DND-41 (cell line): ENCODE measurements at regions not wholly inside any gene's neighbourhood (a gene's known extent, or its start where the extent isn't known, plus 50 kb on each side); places are given as distances from the start of the nearest gene placed in this dataset.
"Not testable (repeated sequence)": the region's sequence is repeated elsewhere in the genome, so short reads cannot be mapped to it uniquely, and the experiment has no call there.

ENCODE experiments used
- ATAC-seq: fragments of 200-7000 bp; cut with Tn5 transposase; 3 replicates; pipeline ENCODE4 v1.9.1; 2021; ENCODE audit warnings: low read depth; ENCODE audit not compliant: insufficient read depth
- DNase-seq: peaks from one replicate; pipeline ENCODE4 v3.0.0-alpha.2; 2020
- H2AFZ ChIP-seq: 2 replicates; pipeline ENCODE4 v1.6.0; 2012; ENCODE audit warnings: low read depth, low read length
- H3K27ac ChIP-seq: 2 replicates; pipeline ENCODE4 v1.5.1; 2012; ENCODE audit warnings: low read length, inconsistent platforms
- H3K27me3 ChIP-seq: fragments of 200-600 bp; sonication (generic); 2 replicates; pipeline ENCODE4 v1.6.0; 2012; ENCODE audit warnings: low read length, mild to moderate bottlenecking, inconsistent platforms; ENCODE audit not compliant: insufficient read depth, poor library complexity
- H3K36me3 ChIP-seq: 2 replicates; pipeline ENCODE4 v1.5.1; 2012; ENCODE audit warnings: low read length, inconsistent platforms; ENCODE audit not compliant: insufficient read depth
- H3K4me1 ChIP-seq: 2 replicates; pipeline ENCODE4 v1.5.1; 2012; ENCODE audit warnings: mild to moderate bottlenecking, low read length; ENCODE audit not compliant: insufficient read depth
- H3K4me2 ChIP-seq: 2 replicates; pipeline ENCODE4 v1.6.0; 2012; ENCODE audit warnings: mild to moderate bottlenecking, moderate library complexity, low read length, inconsistent platforms; ENCODE audit not compliant: insufficient read depth
- H3K4me3 ChIP-seq, 2 experiments: fragments of 200-600 bp in 1 of 2; shearing (Covaris generic) in 1 of 2; 2 replicates each; pipeline ENCODE4 v1.5.1; 2012 to 2016; ENCODE audit warnings: inconsistent platforms in 2 of 2, low read length in 2 of 2, mild to moderate bottlenecking in 2 of 2, low read depth in 1 of 2, moderate library complexity in 1 of 2
- H3K79me2 ChIP-seq: 2 replicates; pipeline ENCODE4 v1.6.0; 2012; ENCODE audit warnings: low read length, inconsistent platforms; ENCODE audit not compliant: insufficient read depth
- H3K9ac ChIP-seq: 2 replicates; pipeline ENCODE4 v1.6.0; 2012; ENCODE audit warnings: low read depth, mild to moderate bottlenecking, inconsistent platforms, low read length, moderate library complexity
- H3K9me3 ChIP-seq: 2 replicates; pipeline ENCODE4 v1.5.1; 2012; ENCODE audit warnings: low read length, moderate library complexity, mild to moderate bottlenecking, inconsistent platforms; ENCODE audit not compliant: insufficient read depth, severe bottlenecking
- H4K20me1 ChIP-seq: 2 replicates; pipeline ENCODE4 v1.6.0; 2012; ENCODE audit warnings: low read length; ENCODE audit not compliant: insufficient read depth
- EZH2 ChIP-seq: IDR thresholded peaks from 3 replicates; pipeline ENCODE4 v1.6.1; 2012; ENCODE audit warnings: borderline replicate concordance, low read depth, mild to moderate bottlenecking, moderate library complexity, low read length, inconsistent platforms; ENCODE audit not compliant: severe bottlenecking
- TF ChIP-seq, protein P1 (sequence below): IDR thresholded peaks from 2 replicates; pipeline ENCODE4 v1.5.1; 2012; ENCODE audit warnings: borderline replicate concordance, low read length, moderate library complexity, mild to moderate bottlenecking; ENCODE audit not compliant: poor library complexity, severe bottlenecking; ENCODE audit errors: extremely low read depth

GRCh38 chrX:3440981-3441380 lies 94.5 kb upstream of the MXRA5 start:
- no peak overlapping the region for H3K4me2 ChIP-seq
- no peak overlapping the region for H3K27ac ChIP-seq
- ATAC-seq (no peak), DNase-seq (no peak)
- no peaks in the 10 kb centered on the region for H3K4me1 ChIP-seq
- no peaks in the 10 kb centered on the region for H3K36me3 ChIP-seq
- no peaks in the 10 kb centered on the region for H3K9me3 ChIP-seq
- TF ChIP-seq EZH2: no peak
- TF ChIP-seq, protein P1, sequence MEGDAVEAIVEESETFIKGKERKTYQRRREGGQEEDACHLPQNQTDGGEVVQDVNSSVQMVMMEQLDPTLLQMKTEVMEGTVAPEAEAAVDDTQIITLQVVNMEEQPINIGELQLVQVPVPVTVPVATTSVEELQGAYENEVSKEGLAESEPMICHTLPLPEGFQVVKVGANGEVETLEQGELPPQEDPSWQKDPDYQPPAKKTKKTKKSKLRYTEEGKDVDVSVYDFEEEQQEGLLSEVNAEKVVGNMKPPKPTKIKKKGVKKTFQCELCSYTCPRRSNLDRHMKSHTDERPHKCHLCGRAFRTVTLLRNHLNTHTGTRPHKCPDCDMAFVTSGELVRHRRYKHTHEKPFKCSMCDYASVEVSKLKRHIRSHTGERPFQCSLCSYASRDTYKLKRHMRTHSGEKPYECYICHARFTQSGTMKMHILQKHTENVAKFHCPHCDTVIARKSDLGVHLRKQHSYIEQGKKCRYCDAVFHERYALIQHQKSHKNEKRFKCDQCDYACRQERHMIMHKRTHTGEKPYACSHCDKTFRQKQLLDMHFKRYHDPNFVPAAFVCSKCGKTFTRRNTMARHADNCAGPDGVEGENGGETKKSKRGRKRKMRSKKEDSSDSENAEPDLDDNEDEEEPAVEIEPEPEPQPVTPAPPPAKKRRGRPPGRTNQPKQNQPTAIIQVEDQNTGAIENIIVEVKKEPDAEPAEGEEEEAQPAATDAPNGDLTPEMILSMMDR: no peak
- no peak overlapping the region for H3K4me3 ChIP-seq
- H2AFZ ChIP-seq: no peak overlapping the region
- no peaks in the 10 kb centered on the region for H3K79me2 ChIP-seq
- no peaks in the 10 kb centered on the region for H3K27me3 ChIP-seq
- no peaks in the 10 kb centered on the region for H4K20me1 ChIP-seq
- no peak overlapping the region for H3K9ac ChIP-seq

DNA sequence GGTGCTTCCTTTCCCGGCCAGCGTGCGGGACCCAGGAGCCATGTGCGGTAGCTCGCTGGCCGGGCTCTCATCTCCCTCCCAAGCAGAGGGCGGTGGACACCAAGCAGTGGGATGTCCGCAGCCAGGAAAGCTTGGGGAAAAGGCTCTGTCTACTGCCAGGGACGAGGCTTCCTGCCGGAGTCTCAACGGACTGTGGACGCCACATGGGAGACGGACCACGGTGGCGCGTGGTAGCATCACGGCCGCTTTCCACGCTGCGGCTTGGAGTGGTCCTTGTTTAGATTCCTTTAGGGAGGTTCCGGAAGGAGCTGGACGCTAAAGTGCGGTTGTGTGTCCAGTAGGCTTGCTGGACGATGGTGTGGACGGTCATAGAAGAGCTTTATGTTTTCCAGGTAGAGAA lies 89.5 kb upstream of the MXRA5 start:
- H3K4me3 ChIP-seq, DNase-seq, H3K4me2 ChIP-seq, H3K36me3 ChIP-seq, H2AFZ ChIP-seq, H3K79me2 ChIP-seq, H3K27me3 ChIP-seq, H3K9me3 ChIP-seq, H4K20me1 ChIP-seq, H3K4me1 ChIP-seq, ATAC-seq, H3K27ac ChIP-seq, H3K9ac ChIP-seq: not testable (repeated sequence)

DNA sequence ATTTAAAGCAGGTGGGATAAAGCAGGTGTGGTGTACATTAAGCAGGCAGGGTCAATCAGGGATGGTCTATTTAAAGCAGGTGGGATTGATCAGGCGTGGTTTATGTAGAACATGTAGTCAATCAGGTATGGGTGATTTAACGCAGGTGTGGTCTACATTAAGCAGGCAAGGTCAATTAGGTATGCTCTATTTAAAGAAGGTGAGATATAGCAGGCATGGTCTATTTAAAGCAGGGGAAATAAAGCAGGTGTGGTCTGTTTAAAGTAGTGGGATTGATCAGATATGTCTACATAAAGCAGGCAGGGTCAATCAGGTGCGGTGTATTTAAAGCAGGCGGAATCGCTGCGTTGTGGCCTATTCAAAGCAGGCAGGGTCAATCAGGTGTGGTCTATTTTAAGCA lies 88.6 kb upstream of the MXRA5 start:
- Histone ChIP-seq H4K20me1 (no peaks in the 10 kb centered on the region), H3K36me3 (no peaks in the 10 kb centered on the region), H3K4me2 (no peak overlapping the region), H3K9me3 (no peaks in the 10 kb centered on the region), H3K27me3 (no peaks in the 10 kb centered on the region), H3K4me3 (no peak overlapping the region), H2AFZ (no peak overlapping the region), H3K9ac (no peak overlapping the region), H3K4me1 (no peaks in the 10 kb centered on the region), H3K27ac (no peak overlapping the region), H3K79me2 (no peaks in the 10 kb centered on the region)
- ATAC-seq (no peak), DNase-seq (no peak)
- TF ChIP-seq, protein P1: no peak
- TF ChIP-seq EZH2: no peak

DNA sequence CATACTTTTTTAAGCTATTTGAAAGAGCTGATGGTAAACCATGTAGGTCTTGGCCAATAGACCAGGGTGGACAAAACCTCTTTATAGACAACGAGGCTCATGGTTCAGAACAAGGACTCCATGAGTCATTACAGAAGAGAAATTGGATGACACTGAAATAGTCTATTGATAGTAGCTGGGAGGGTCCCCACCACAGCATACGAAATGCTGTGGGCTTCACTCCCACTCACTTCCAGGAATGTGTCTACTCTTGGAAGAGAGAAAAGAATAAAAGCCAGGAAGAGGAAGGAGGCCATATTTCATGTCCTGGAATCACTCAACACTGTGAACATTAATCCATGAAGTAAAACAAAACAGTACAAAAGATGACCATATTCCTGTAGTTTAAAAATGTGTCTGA lies 82.3 kb upstream of the MXRA5 start:
- H4K20me1 ChIP-seq: no peaks in the 10 kb centered on the region
- no peaks in the 10 kb centered on the region for H3K27me3 ChIP-seq
- no peaks in the 10 kb centered on the region for H3K4me1 ChIP-seq
- no peak overlapping the region for H3K9ac ChIP-seq
- H3K36me3 ChIP-seq: no peaks in the 10 kb centered on the region
- H2AFZ ChIP-seq: no peak overlapping the region
- no peak overlapping the region for H3K4me3 ChIP-seq
- TF ChIP-seq EZH2: no peak
- TF ChIP-seq, protein P1: no peak
- DNase-seq: no peak
- no peak overlapping the region for H3K27ac ChIP-seq
- H3K79me2 ChIP-seq: no peaks in the 10 kb centered on the region
- no peak for ATAC-seq
- no peaks in the 10 kb centered on the region for H3K9me3 ChIP-seq
- no peak overlapping the region for H3K4me2 ChIP-seq
